SJCRH30 (cell line): ENCODE measurements at regions not wholly inside any gene's neighbourhood (a gene's known extent, or its start where the extent isn't known, plus 50 kb on each side); places are given as distances from the start of the nearest gene placed in this dataset.
"Not testable (repeated sequence)": the region's sequence is repeated elsewhere in the genome, so short reads cannot be mapped to it uniquely, and the experiment has no call there.

Experiments
- DNase-seq, 2 experiments: peaks; one replicate each; pipeline ENCODE4 v3.0.0-alpha.2; 2015 to 2020
- H3K27ac ChIP-seq: fragments of 250-450 bp; sonication (Bioruptor Pico); 2 replicates; pipeline ENCODE4 v1.5.1; 2020; ENCODE audit warnings: mild to moderate bottlenecking, moderate library complexity
- H3K27me3 ChIP-seq: fragments of 250-450 bp; sonication (Bioruptor Pico); 2 replicates; pipeline ENCODE4 v1.5.1; 2020; ENCODE audit warnings: mild to moderate bottlenecking, moderate library complexity
- H3K36me3 ChIP-seq: fragments of 250-450 bp; sonication (Bioruptor Pico); 2 replicates; pipeline ENCODE4 v1.5.1; 2020; ENCODE audit warnings: mild to moderate bottlenecking, moderate library complexity
- H3K4me1 ChIP-seq: fragments of 250-450 bp; sonication (Bioruptor Pico); 2 replicates; pipeline ENCODE4 v1.5.1; 2020; ENCODE audit warnings: mild to moderate bottlenecking, moderate library complexity
- H3K4me3 ChIP-seq: fragments of 250-450 bp; sonication (Bioruptor Pico); 2 replicates; pipeline ENCODE4 v1.5.1; 2020; ENCODE audit warnings: mild to moderate bottlenecking, moderate library complexity
- H3K9me3 ChIP-seq: fragments of 250-450 bp; sonication (Bioruptor Pico); replicated peaks from 2 replicates; pipeline ENCODE4 v1.5.1; 2020; ENCODE audit warnings: mild to moderate bottlenecking, moderate library complexity

DNA sequence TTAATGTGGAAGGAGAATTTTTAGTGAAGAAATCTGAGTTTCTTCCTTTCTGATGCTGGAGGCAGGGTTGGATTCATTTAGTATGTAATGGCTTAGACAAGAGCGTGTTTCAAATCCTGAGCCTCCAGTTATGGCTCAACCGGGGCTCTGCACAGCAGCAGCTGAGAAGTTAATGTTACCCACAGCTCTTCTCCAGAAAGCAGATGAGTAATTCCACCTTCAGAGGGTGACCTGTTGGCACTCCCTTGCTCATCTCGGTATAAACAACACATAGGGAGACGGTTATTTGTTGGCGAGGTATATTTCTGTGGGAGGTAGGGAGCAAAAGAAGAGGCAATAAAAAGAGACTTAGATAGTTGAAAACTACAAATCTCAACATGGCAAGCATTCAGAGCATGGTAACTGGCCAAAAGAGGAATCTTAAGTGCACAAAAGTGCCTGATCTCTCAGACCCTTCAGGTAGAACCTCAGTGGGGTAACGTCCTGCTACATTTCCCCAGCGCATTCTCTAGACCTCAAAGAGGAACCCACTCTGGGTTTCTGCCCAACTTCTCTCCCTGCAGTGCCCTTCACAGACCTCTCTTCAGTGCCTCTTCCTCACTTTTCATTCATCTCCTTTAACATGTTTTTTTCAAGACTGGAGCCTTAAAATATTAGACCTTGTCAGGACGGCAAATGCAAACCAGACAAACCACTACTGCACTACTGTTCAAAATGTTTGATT is 417.5 kb upstream of the ADAMTSL1 start:
- H3K27ac ChIP-seq: no peak overlapping the region
- no peak for DNase-seq
- H3K27me3 ChIP-seq: no peaks in the 10 kb centered on the region
- no peaks in the 10 kb centered on the region for H3K9me3 ChIP-seq
- no peaks in the 10 kb centered on the region for H3K36me3 ChIP-seq
- no peaks in the 10 kb centered on the region for H3K4me1 ChIP-seq
- no peak overlapping the region for H3K4me3 ChIP-seq

DNA sequence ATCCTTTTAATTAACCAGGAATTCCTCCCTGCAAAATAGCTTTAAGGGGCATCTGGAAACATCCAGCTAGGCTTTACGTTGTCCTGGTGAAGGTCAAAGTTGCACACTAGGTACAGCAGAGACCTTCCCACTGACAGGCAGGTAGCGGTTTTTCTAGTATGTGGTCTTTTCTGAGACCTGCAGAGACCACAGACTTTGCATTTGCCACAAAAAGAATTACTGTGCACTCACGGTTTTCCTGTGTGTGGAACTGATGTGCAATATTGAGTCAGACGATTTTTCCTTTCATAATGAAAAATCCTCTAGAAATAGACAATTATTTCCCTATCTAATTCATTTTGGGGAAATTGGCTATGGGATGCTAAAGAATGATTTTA is 417.0 kb upstream of the ADAMTSL1 start:
- no peaks in the 10 kb centered on the region for H3K4me1 ChIP-seq
- H3K9me3 ChIP-seq: no peaks in the 10 kb centered on the region
- H3K27me3 ChIP-seq: no peaks in the 10 kb centered on the region
- H3K27ac ChIP-seq: no peak overlapping the region
- DNase-seq: no peak
- H3K36me3 ChIP-seq: no peaks in the 10 kb centered on the region
- H3K4me3 ChIP-seq: no peak overlapping the region

DNA sequence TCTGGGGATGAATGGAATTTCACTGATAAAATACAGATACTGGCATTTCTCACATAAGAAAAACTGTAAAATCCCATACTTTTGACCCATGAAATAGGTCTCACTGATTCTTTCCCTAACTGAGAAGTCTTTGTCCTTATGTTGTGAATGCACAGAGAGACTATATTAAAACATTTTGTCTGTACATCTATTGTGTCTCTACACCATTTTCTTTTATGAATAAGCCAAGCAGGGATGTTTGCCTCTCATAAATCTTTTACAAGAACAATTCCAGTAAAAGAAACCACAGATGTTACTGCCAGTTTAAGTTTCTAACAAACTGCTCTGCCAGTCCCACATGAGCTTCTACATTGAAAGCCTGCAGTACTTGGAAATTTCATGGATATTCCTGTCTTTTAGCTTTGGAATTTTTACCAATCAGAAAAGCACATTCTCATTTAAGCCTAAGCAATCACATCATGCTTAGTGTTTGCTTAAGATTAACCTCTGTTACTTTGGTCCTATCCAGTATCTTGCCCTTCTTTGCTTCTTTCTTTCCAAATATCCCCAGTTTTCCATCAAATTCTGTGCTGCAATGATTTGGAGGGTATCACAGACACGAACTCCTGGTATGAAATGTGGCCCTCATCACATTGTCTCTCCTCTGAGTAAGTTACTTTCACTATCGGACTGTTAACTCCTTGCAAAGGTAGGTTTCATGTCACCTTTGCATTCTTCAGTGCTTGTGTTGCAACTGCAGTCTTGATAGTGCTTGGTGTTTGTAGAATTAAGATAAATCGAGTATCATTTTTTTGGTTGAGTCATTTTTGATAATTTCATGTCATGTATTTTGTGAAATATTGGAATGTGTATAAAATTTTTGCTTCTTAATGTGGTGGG is 415.1 kb upstream of the ADAMTSL1 start:
- H3K9me3 ChIP-seq: no peaks in the 10 kb centered on the region
- no peak overlapping the region for H3K27ac ChIP-seq
- no peak overlapping the region for H3K4me3 ChIP-seq
- no peak for DNase-seq
- H3K36me3 ChIP-seq: no peaks in the 10 kb centered on the region
- no peaks in the 10 kb centered on the region for H3K27me3 ChIP-seq
- no peaks in the 10 kb centered on the region for H3K4me1 ChIP-seq

DNA sequence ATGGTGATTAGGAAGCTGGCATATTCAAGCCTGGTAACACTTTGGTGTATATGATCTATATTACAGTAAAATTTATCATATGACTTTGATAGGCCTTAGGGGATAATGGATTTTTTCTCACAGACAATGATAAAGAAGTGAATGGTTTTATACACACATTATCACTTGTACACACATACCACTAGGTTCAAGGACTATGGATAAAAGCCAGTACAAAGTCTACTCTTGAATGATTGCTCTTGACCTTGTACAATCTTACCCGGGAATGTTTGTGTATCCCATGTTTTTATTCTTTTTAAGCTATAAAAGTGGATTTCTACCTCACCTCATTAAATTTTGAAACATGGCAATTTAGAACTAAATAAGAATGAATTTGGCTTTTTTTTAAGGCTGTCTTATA is 414.5 kb upstream of the ADAMTSL1 start:
- Histone ChIP-seq H3K27ac (no peak overlapping the region), H3K27me3 (no peaks in the 10 kb centered on the region), H3K36me3 (no peaks in the 10 kb centered on the region), H3K4me3 (no peak overlapping the region), H3K4me1 (no peaks in the 10 kb centered on the region), H3K9me3 (no peaks in the 10 kb centered on the region)
- DNase-seq: no peak

DNA sequence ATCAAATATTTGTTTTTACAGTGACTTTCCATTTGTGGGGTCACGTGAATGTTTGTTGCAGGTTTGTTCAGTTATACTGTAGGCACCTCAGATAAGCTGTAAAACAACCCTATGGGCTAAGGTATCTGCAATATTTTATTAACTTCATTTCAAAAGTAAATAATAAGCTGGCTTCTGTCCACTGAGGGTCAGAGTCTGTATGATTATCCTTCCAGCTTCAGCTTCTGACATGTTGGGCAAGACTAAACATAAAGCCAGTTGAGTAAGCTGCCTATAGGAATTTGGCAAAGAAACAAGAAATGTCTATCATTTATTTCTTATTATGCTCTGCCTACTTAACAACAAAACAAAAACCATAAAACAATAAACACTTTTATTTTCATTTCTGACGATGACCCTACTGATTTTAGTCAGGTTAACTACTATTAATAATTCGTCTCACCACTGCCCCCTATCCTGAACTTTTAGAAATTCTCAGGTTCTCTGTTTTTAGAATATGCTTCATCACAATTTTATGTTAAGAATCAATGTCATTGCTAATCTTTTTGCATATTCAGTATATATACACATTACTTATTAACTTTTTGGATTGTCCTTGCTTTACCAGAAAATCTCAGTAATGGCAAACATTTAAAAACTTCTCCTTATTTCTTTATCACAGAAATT is 413.6 kb upstream of the ADAMTSL1 start:
- Histone ChIP-seq H3K4me1 (no peaks in the 10 kb centered on the region), H3K4me3 (no peak overlapping the region), H3K36me3 (no peaks in the 10 kb centered on the region), H3K9me3 (no peaks in the 10 kb centered on the region), H3K27ac (no peak overlapping the region), H3K27me3 (no peaks in the 10 kb centered on the region)
- DNase-seq: peak in 1 of 2 experiments; percentile 10

DNA sequence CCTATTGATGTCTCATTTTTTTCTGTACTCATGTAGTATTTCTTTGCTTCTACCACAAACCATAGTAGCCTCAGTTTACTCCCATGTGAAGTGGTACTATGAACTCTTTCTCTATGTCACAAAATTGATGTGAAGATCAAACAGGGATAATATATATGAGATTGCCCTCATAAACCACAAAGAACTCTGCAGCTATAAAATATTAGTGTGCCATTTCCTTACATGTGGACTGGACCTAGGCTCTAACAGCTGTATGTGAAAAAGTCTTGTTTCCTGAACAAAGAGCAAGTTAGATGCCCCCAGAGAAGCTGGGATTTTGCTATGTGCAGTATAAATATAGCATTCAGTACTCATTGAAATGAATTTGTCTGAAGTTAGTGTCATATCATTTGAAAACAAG is 412.6 kb upstream of the ADAMTSL1 start:
- Histone ChIP-seq H3K4me1 (no peaks in the 10 kb centered on the region), H3K27me3 (no peaks in the 10 kb centered on the region), H3K36me3 (no peaks in the 10 kb centered on the region), H3K27ac (no peak overlapping the region), H3K9me3 (no peaks in the 10 kb centered on the region), H3K4me3 (no peak overlapping the region)
- no peak for DNase-seq

DNA sequence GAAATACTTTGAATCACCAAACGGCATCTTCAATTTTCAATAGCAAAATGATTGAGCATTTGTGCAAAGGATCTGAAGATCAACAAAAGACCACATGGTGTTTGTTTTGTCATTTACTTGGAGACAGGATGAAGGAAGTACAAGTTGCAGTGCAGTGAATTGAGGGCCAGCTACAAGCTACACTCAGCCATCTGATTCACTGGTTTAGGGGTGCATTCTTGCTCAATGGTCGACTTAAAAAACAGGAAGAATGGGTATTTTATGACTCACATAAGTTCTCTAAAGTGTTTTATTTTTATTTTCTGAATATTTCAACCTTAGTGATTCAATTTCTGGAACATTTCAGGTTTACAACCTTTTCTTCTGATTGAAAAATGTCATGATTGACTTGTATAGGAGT is 412.1 kb upstream of the ADAMTSL1 start:
- no peak for DNase-seq
- Histone ChIP-seq H3K27me3 (no peaks in the 10 kb centered on the region), H3K36me3 (no peaks in the 10 kb centered on the region)

DNA sequence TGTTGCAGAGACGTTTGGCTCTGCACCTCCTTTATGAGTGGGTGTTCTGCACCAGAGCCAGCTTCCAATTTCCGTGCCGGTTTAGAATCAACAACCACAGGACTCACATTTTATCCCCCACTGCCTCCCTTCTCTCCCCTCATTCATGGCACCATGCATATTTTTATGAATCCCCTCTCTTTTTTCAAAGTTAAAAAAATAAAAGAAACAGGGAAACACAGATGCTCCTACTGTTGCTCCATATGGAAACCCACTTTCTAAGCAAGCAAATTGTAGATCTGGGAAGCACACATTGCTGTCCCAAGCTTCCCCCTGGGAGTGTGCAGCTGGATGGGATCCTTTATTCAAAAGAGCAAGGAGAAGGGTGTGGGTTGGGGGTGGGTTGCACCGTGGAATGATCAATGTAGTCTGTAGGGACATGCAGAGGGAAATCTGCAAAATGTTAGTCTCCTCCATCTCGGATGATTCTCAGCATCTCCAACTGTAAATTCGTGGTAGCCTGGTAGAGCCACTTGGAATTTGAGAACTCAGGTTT is 410.0 kb upstream of the ADAMTSL1 start:
- Histone ChIP-seq H3K4me1 (no peaks in the 10 kb centered on the region), H3K9me3 (no peaks in the 10 kb centered on the region), H3K36me3 (no peaks in the 10 kb centered on the region), H3K4me3 (no peak overlapping the region), H3K27me3 (no peaks in the 10 kb centered on the region), H3K27ac (no peak overlapping the region)
- no peak for DNase-seq

More for the DNA sequence above, 412.1 kb upstream of the ADAMTSL1 start:
- no peaks in the 10 kb centered on the region for H3K4me1 ChIP-seq
- no peak overlapping the region for H3K27ac ChIP-seq
- no peak overlapping the region for H3K4me3 ChIP-seq
- no peaks in the 10 kb centered on the region for H3K9me3 ChIP-seq

DNA sequence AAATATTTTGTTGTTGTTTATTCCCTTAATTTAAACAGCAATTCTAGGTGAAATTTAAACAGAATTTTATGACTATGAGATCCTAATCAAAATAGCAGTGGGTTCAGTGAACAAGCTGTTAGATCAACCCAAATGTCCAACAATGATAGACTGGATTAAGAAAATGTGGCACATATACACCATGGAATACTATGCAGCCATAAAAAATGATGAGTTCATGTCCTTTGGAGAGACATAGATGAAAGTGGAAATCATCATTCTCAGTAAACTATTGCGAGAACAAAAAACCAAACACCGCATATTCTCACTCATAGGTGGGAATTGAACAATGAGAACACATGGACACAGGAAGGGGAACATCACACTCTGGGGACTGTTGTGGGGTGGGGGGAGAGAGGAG is 407.3 kb upstream of the ADAMTSL1 start:
- not testable (repeated sequence) for H3K36me3 ChIP-seq

DNA sequence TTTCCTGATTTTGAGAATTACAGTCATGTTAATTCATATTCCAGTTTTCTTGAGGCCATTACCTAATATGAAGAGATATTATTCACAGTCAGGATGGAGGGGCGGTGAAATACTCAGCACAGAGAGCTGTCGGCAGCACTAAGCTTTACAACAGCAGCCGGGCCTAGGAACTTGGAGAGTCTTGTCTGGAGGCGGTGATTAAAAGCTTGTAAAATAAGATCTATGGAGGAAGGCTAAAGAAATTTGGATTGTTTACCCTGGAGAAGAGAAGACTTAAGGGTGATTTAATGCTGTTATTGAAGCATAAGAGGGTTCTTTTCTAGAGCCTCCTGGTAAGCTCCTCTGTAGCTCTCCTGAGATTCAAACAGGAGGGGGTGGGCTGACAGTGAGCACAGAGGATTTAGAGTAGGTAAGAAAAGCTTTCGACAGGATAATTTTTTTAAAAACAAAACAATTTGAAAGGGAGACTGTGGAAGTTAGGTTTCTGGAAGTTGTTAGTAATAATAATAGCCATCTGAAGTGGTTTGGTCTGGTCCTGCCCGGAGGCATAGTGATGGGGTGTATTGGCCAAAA is 406.3 kb upstream of the ADAMTSL1 start:
- Histone ChIP-seq H3K4me1 (no peaks in the 10 kb centered on the region), H3K27ac (no peak overlapping the region)
- DNase-seq: no peak

More for the DNA sequence above, 407.3 kb upstream of the ADAMTSL1 start:
- H3K9me3 ChIP-seq, H3K4me1 ChIP-seq, H3K27me3 ChIP-seq, H3K4me3 ChIP-seq, DNase-seq, H3K27ac ChIP-seq: not testable (repeated sequence)

DNA sequence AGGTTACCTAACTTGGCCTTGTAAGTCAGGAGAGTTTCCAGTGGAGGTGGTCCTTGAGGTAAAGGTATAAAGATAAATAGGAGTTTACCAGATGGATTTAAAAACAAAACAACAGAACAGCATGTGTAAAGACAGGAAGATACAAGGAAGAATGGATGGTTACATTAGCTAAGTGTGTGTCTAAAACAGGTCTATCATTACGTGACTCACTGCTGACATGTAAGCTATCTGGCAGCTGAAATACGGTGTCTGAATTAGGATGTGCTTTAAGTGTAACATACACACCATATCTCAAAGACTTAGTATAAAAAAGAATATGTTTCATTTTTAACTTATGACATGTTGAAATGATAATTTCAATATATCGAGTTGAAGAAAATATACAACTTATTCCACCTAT is 405.1 kb upstream of the ADAMTSL1 start:
- H3K4me3 ChIP-seq: no peak overlapping the region
- DNase-seq: no peak
- H3K9me3 ChIP-seq: no peaks in the 10 kb centered on the region
- no peaks in the 10 kb centered on the region for H3K4me1 ChIP-seq
- no peak overlapping the region for H3K27ac ChIP-seq
- no peaks in the 10 kb centered on the region for H3K36me3 ChIP-seq
- no peaks in the 10 kb centered on the region for H3K27me3 ChIP-seq

More for the DNA sequence above, 406.3 kb upstream of the ADAMTSL1 start:
- no peak overlapping the region for H3K4me3 ChIP-seq
- no peaks in the 10 kb centered on the region for H3K9me3 ChIP-seq
- no peaks in the 10 kb centered on the region for H3K36me3 ChIP-seq
- H3K27me3 ChIP-seq: no peaks in the 10 kb centered on the region

DNA sequence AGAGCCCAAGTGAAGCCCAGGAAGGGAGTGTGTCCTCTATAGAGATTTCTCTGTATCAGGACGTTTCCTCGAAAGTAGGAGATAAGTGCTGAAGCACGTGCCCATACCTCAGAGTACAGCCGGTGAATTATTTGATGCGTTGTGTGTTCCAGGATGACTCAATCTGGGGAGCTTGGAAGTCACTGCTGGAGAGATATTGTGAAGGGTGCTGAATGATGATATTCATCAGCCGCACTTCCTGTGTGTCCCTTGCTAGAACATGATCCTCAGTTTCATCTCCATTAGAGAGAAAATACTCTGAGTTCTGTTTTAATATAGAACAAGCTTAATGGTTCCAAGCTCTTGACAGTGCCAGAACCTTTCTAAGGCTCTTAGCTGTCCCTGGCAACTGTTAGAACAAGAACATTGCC is 402.3 kb upstream of the ADAMTSL1 start:
- H3K27me3 ChIP-seq: no peaks in the 10 kb centered on the region
- H3K27ac ChIP-seq: no peak overlapping the region
- H3K4me1 ChIP-seq: no peaks in the 10 kb centered on the region
- no peak for DNase-seq
- no peak overlapping the region for H3K4me3 ChIP-seq
- no peaks in the 10 kb centered on the region for H3K36me3 ChIP-seq
- no peaks in the 10 kb centered on the region for H3K9me3 ChIP-seq

DNA sequence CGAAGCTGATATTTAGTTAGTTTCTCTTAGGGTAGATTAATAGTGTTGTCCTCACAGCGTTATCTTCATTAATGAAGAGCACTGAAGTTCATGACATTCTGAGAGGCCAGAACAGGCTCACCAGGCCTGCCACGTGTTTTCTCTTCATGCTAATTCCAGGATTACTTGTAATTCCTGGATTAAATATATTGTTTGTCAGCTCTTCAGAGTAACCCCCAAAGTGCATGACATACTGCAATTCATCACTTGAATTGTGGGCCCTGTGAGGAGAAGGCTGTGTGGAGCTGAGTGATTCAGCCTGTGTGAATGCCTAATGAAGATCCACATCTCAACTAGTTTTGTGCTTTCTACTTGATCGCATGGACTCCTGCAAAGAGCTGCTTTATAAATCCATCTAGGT is 401.0 kb upstream of the ADAMTSL1 start:
- no peaks in the 10 kb centered on the region for H3K4me1 ChIP-seq
- H3K36me3 ChIP-seq: no peaks in the 10 kb centered on the region
- H3K27ac ChIP-seq: no peak overlapping the region
- no peak overlapping the region for H3K4me3 ChIP-seq
- no peaks in the 10 kb centered on the region for H3K9me3 ChIP-seq
- DNase-seq: no peak
- no peaks in the 10 kb centered on the region for H3K27me3 ChIP-seq

DNA sequence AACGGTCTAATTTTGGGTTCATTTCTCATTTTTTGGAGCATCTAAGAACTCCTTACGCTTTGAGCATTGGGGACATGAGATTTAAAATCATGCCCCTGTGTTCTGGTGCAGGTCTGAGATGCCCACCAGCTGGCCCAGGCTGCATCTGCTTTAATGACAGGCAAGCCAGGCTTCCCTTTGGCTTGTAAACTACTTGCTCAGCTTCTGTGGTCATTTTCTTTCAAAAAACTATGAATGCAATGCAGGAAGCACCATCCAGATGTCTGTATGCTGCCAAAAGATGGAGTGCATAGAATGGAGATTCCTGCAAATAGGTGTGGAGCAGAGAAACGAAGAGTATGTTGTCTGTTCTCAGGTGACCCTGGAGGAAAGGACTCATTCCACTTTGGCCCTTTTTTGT is 399.9 kb upstream of the ADAMTSL1 start:
- Histone ChIP-seq H3K27me3 (no peaks in the 10 kb centered on the region), H3K9me3 (no peaks in the 10 kb centered on the region), H3K36me3 (no peaks in the 10 kb centered on the region), H3K4me1 (no peaks in the 10 kb centered on the region), H3K4me3 (no peak overlapping the region), H3K27ac (no peak overlapping the region)
- DNase-seq: no peak
